C4-2B (cell line): ENCODE measurements at regions not wholly inside any gene's neighbourhood (a gene's known extent, or its start where the extent isn't known, plus 50 kb on each side); places are given as distances from the start of the nearest gene placed in this dataset.

Experiments
- CTCF ChIP-seq: fragments of 450-650 bp; conservative IDR thresholded peaks from 2 replicates; pipeline ENCODE4 v1.5.1; 2017; ENCODE audit warnings: mild to moderate bottlenecking
- ZFX ChIP-seq: fragments of 450-650 bp; IDR thresholded peaks from 2 replicates; pipeline ENCODE4 v1.6.1; 2017

GRCh38 chr6:767755-768512, 75.0 kb upstream of the EXOC2 start:
- TF ChIP-seq CTCF = no peak
- no peak for TF ChIP-seq ZFX
